CD4-positive, alpha-beta T cell (primary cell): ENCODE measurements at regions not wholly inside any gene's neighbourhood (a gene's known extent, or its start where the extent isn't known, plus 50 kb on each side); places are given as distances from the start of the nearest gene placed in this dataset.
"Not testable (repeated sequence)": the region's sequence is repeated elsewhere in the genome, so short reads cannot be mapped to it uniquely, and the experiment has no call there.

Experiments used
- ATAC-seq: fragments of 200-7000 bp; cut with Tn5 transposase; one replicate; pipeline ENCODE4 v1.10.0; 2022; ENCODE audit warnings: mild to moderate bottlenecking; ENCODE audit not compliant: poor library complexity
- CTCF ChIA-PET: fragments of 350-600 bp; sonication (Branson Sonifier 250); formaldehyde crosslinking; loops from one replicate; lab custom pipeline; 2021; ENCODE audit warnings: antibody characterized with exemption, inconsistent platforms; lab: Charles Lee
- POLR2A ChIA-PET: fragments of 350-600 bp; sonication (Branson Sonifier 250); formaldehyde crosslinking; loops from one replicate; lab custom pipeline; 2021; ENCODE audit warnings: antibody characterized with exemption, inconsistent platforms; lab: Charles Lee
- DNase-seq, 14 experiments: peaks; one replicate each; pipeline ENCODE4 v3.0.0-alpha.2; 2013 to 2020; ENCODE audit warnings: mixed read lengths in 2 of 14
- H3K27ac ChIP-seq, 2 donors: one replicate each; pipeline versions ENCODE4 v1.5.1 to v1.7.0; 2013; ENCODE audit warnings: low read length in 2 of 2, low read depth in 1 of 2, mild to moderate bottlenecking in 1 of 2
- H3K27me3 ChIP-seq, 2 experiments: 1 replicate in 1 of 2; 2 replicates in 1 of 2; pipeline versions ENCODE4 v1.6.1 to v1.7.0; 2013; ENCODE audit warnings: low read length in 2 of 2, control low read depth in 1 of 2, mild to moderate bottlenecking in 1 of 2, moderate library complexity in 1 of 2; ENCODE audit not compliant: insufficient read depth in 2 of 2, control insufficient read depth in 1 of 2
- H3K36me3 ChIP-seq: one replicate; pipeline ENCODE4 v1.6.1; 2013; ENCODE audit warnings: low read length, control low read depth; ENCODE audit not compliant: insufficient read depth
- H3K4me1 ChIP-seq: one replicate; pipeline ENCODE4 v1.6.1; 2013; ENCODE audit warnings: low read length, control low read depth; ENCODE audit not compliant: insufficient read depth
- H3K4me3 ChIP-seq: one replicate; pipeline ENCODE4 v1.5.1; 2013; ENCODE audit warnings: mild to moderate bottlenecking, low read length, moderate library complexity
- H3K9me3 ChIP-seq, 2 experiments: 1 replicate in 1 of 2; 2 replicates in 1 of 2; pipeline versions ENCODE4 v1.6.1 to v1.7.0; 2013; ENCODE audit warnings: low read length in 2 of 2, mild to moderate bottlenecking in 2 of 2, control low read depth in 1 of 2, moderate library complexity in 1 of 2; ENCODE audit not compliant: control insufficient read depth in 1 of 2, insufficient read depth in 1 of 2
- H3K27ac Mint-ChIP-seq: one replicate; pipeline ENCODE4 v1.8.0; 2020; ENCODE audit warnings: mixed read lengths
- H3K27me3 Mint-ChIP-seq: one replicate; pipeline ENCODE4 v1.8.0; 2021; ENCODE audit warnings: mixed read lengths
- H3K36me3 Mint-ChIP-seq: one replicate; pipeline ENCODE4 v1.8.0; 2021; ENCODE audit warnings: low read depth, mixed read lengths
- H3K4me1 Mint-ChIP-seq: one replicate; pipeline ENCODE4 v1.8.0; 2021; ENCODE audit warnings: low read depth, mixed read lengths
- H3K4me3 Mint-ChIP-seq: one replicate; pipeline ENCODE4 v1.8.0; 2020; ENCODE audit warnings: mild to moderate bottlenecking, mixed read lengths
- H3K9me3 Mint-ChIP-seq: one replicate; pipeline ENCODE4 v1.8.0; 2020; ENCODE audit warnings: mixed read lengths
- CTCF ChIP-seq: fragments of 200-600 bp; IDR thresholded peaks from one replicate; pipeline ENCODE4 v1.8.0; 2022; ENCODE audit warnings: antibody characterized with exemption, mild to moderate bottlenecking
- intact Hi-C, 2 experiments: fragments of 100-400 bp; cut with DNase I in 1 of 2; cut with micrococcal nuclease in 1 of 2; formaldehyde crosslinking; loops; one replicate each; pipeline versions ENCODE4 v1.15.1 to v1.9.0; 2023 to 2025; cut with DNase I, micrococcal nuclease

- H3K27ac Mint-ChIP-seq, H3K4me3 Mint-ChIP-seq, H3K36me3 ChIP-seq, DNase-seq, H3K4me1 ChIP-seq, H3K9me3 Mint-ChIP-seq, H3K36me3 Mint-ChIP-seq, H3K27ac ChIP-seq, H3K4me3 ChIP-seq, ATAC-seq, H3K27me3 Mint-ChIP-seq, H3K9me3 ChIP-seq, H3K27me3 ChIP-seq: not testable (repeated sequence)
- H3K4me1 Mint-ChIP-seq: peaks cover 18% of the 10 kb centered on the region
- ChIA-PET POLR2A (interaction anchor here (1.9 kb wide), 1 partner anchor 57 kb away, joined by 6 read pairs; no protein-coding TSS in a partner anchor), CTCF (interaction anchor here (5.3 kb wide), 1 partner anchor 143 kb away, joined by 104 read pairs; no protein-coding TSS in a partner anchor)
- intact Hi-C loops: loop anchor here in 1 of 2 experiments (5.0 kb wide), 1 partner anchor 165 kb away; no protein-coding TSS in a partner anchor
Observed at GRCh38 chr12:64552510-64552909, 57.8 kb upstream of the RASSF3 start.

- H3K4me1 ChIP-seq, H3K9me3 Mint-ChIP-seq, H3K27ac ChIP-seq, ATAC-seq, H3K27me3 Mint-ChIP-seq, DNase-seq, CTCF ChIA-PET, H3K27ac Mint-ChIP-seq, H3K4me3 Mint-ChIP-seq, H3K27me3 ChIP-seq, H3K36me3 Mint-ChIP-seq, H3K9me3 ChIP-seq, H3K4me3 ChIP-seq, H3K36me3 ChIP-seq: not testable (repeated sequence)
- POLR2A ChIA-PET: interaction anchor here (1.9 kb wide), 1 partner anchor 56 kb away, joined by 6 read pairs; no protein-coding TSS in a partner anchor
- intact Hi-C loops: loop anchor here in 1 of 2 experiments (5.0 kb wide), 1 partner anchor 164 kb away; no protein-coding TSS in a partner anchor
- H3K4me1 Mint-ChIP-seq: peaks cover 19% of the 10 kb centered on the region
Observed at GRCh38 chr12:64553689-64554088, 56.6 kb upstream of the RASSF3 start.

GRCh38 chr12:64556231-64556630, 54.1 kb upstream of the RASSF3 start:
- no peak for ATAC-seq
- Histone ChIP-seq H3K4me1 (peaks cover 7% of the 10 kb centered on the region), H3K27ac (no peak overlapping the region), H3K4me3 (no peak overlapping the region), H3K9me3 (no peaks in the 10 kb centered on the region), H3K27me3 (no peaks in the 10 kb centered on the region), H3K36me3 (no peaks in the 10 kb centered on the region)
- Mint-ChIP-seq H3K4me3 (no peak overlapping the region), H3K27ac (no peak overlapping the region), H3K9me3 (no peaks in the 10 kb centered on the region), H3K27me3 (no peaks in the 10 kb centered on the region), H3K36me3 (no peaks in the 10 kb centered on the region), H3K4me1 (peaks cover 6% of the 10 kb centered on the region)
- intact Hi-C loops: loop anchor here in 1 of 2 experiments (5.0 kb wide), 1 partner anchor 36 kb away; no protein-coding TSS in a partner anchor
- CTCF ChIA-PET: no interaction called here
- no peak for TF ChIP-seq CTCF
- POLR2A ChIA-PET: no interaction called here
- no peak for DNase-seq

GRCh38 chr12:64558754-64559153, 51.5 kb upstream of the RASSF3 start:
- Histone ChIP-seq H3K36me3 (no peaks in the 10 kb centered on the region), H3K27ac (no peak overlapping the region), H3K27me3 (no peaks in the 10 kb centered on the region), H3K9me3 (no peaks in the 10 kb centered on the region), H3K4me3 (no peak overlapping the region), H3K4me1 (peaks cover 8% of the 10 kb centered on the region)
- Mint-ChIP-seq H3K27me3 (no peaks in the 10 kb centered on the region), H3K4me3 (no peak overlapping the region), H3K9me3 (no peaks in the 10 kb centered on the region), H3K27ac (no peak overlapping the region), H3K36me3 (no peaks in the 10 kb centered on the region), H3K4me1 (peaks cover 6% of the 10 kb centered on the region)
- TF ChIP-seq CTCF: no peak
- ChIA-PET POLR2A (interaction anchor here (0.9 kb wide), 1 partner anchor 13 kb away, joined by 3 read pairs; no protein-coding TSS in a partner anchor), CTCF (interaction anchor here (0.6 kb wide), 1 partner anchor 72 kb away, joined by 3 read pairs; no protein-coding TSS in a partner anchor)
- no peak for DNase-seq
- no peak for ATAC-seq
- intact Hi-C loops: loop anchor here in 1 of 2 experiments (5.0 kb wide), 1 partner anchor 34 kb away; no protein-coding TSS in a partner anchor
